D721Med (cell line): ENCODE measurements at regions not wholly inside any gene's neighbourhood (a gene's known extent, or its start where the extent isn't known, plus 50 kb on each side); places are given as distances from the start of the nearest gene placed in this dataset.

Experiments used
- DNase-seq: peaks from one replicate; pipeline ENCODE4 v3.0.0; 2011; ENCODE audit warnings: low spot score; ENCODE audit not compliant: insufficient read length
- FAIRE-seq: peaks from 2 replicates; lab custom pipeline; 2011; peaks lifted over from hg19 to GRCh38; lab: Jason Lieb, UNC
- TF ChIP-seq, protein P1 (sequence below): IDR thresholded peaks from 2 replicates; pipeline ENCODE4 v1.5.1; 2012; ENCODE audit warnings: mild to moderate bottlenecking, control low read depth; ENCODE audit not compliant: insufficient read depth; ENCODE audit errors: missing control alignments

DNA sequence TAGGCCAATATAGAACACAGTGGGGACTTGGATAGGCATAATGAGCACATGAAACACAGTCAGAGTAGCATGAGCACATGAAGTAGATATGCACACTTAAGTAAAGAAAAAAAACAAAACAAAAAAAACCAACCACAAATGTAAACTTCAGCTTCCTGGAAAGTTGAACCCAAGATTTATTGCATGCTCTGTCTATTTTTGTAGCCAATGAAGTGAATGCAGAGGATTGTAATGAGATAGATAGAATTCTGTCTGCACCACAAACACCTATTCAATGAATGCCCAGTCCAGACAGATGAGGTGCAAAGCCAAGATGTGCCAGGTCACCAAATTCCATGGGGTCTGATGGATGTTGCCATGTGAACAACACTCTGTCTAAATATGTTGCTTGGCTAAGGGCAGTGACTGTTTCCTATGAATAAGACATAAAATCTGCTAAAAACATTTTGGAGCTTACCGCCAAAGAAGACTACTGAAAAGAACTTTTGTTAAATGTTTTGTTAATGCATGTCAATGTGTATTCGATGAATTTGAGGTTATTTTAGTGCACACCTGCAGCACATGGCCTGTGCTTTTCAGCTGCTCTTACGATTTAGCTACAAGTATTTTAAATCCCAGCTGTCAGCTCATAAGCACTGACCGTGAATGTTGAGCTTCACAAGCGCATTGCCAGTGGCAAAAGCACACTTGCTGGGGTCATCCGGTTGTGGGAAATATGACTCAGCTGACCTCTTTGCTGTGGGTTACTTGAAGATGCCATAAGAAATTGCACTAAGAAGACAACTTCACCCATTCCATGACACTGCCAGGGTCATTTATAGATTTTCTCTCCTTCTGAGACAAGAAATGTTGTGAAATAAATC is 374.8 kb upstream of the GNPDA2 start:
- DNase-seq (no peak), FAIRE-seq (no peak)
- TF ChIP-seq, protein P1, sequence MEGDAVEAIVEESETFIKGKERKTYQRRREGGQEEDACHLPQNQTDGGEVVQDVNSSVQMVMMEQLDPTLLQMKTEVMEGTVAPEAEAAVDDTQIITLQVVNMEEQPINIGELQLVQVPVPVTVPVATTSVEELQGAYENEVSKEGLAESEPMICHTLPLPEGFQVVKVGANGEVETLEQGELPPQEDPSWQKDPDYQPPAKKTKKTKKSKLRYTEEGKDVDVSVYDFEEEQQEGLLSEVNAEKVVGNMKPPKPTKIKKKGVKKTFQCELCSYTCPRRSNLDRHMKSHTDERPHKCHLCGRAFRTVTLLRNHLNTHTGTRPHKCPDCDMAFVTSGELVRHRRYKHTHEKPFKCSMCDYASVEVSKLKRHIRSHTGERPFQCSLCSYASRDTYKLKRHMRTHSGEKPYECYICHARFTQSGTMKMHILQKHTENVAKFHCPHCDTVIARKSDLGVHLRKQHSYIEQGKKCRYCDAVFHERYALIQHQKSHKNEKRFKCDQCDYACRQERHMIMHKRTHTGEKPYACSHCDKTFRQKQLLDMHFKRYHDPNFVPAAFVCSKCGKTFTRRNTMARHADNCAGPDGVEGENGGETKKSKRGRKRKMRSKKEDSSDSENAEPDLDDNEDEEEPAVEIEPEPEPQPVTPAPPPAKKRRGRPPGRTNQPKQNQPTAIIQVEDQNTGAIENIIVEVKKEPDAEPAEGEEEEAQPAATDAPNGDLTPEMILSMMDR = no peak

- TF ChIP-seq, protein P1 = no peak
- DNase-seq = no peak
Measured at GRCh38 chr4:45099471-45099870, 373.1 kb upstream of the GNPDA2 start.

GRCh38 chr4:45094684-45095083 is 368.3 kb upstream of the GNPDA2 start:
- FAIRE-seq (no peak), DNase-seq (no peak)
- TF ChIP-seq, protein P1 = no peak

More at GRCh38 chr4:45099471-45099870, 373.1 kb upstream of the GNPDA2 start:
- no peak for FAIRE-seq

DNA sequence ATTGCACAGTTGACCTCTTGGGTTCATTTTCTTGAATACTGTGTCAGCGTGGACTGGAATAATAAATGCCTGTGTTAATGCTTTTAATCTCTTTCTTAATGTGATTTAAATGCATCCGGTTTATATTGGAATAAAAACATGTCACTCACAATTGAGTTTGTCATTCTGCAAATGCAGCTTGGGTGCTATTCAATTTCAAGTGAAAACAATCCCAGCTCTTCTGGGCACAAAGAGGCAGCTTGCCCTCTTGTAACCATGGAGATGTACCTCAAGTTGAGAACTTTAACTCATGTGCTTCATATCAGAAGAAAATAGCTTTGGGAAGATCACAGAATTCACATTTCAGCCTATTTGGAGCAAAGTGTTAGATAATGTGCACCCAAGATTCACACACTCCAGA is 355.7 kb upstream of the GNPDA2 start:
- TF ChIP-seq, protein P1 = no peak
- DNase-seq (no peak), FAIRE-seq (no peak)

- no peak for FAIRE-seq
- TF ChIP-seq, protein P1 = no peak
Measured at GRCh38 chr4:45079616-45080015, 353.3 kb upstream of the GNPDA2 start.

GRCh38 chr4:45078201-45078600 is 351.8 kb upstream of the GNPDA2 start:
- TF ChIP-seq, protein P1 = no peak
- FAIRE-seq = no peak
- no peak for DNase-seq

More at GRCh38 chr4:45079616-45080015, 353.3 kb upstream of the GNPDA2 start:
- DNase-seq = no peak

DNA sequence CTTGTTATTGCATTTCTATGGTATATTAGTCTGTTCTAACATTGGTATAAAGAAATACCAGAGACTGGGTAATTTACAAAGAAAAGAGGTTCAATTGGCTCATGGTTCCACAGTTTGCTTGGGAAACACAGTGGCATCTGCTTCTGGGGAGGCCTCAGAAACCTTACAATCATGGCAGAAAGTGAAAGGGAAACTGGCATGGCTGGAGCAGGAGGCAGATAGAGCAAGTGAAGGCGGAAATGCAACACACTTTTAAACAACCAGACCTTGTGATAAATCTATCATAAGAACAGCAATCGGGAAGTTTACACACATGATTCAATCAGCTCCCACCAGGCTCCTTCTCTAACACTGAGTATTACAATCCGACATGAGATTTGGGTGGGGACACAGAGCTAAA is 346.6 kb upstream of the GNPDA2 start:
- FAIRE-seq (no peak), DNase-seq (no peak)
- TF ChIP-seq, protein P1 = no peak
